GM12878 (cell line): ENCODE measurements at regions not wholly inside any gene's neighbourhood (a gene's known extent, or its start where the extent isn't known, plus 50 kb on each side); places are given as distances from the start of the nearest gene placed in this dataset.

Experiments used
- ATAC-seq: fragments of 200-7000 bp; cut with Tn5 transposase; 3 replicates; pipeline ENCODE4 v1.9.1; 2020; ENCODE audit warnings: mild to moderate bottlenecking, moderate library complexity
- BruUV-seq: library from RNA; stranded (reverse); fragments of 400-500 nt; replicated peaks from 2 replicates; lab custom pipeline; 2021; lab: Mats Ljungman, UMichigan
- CTCF ChIA-PET: fragments of 300-600 bp; sonication (Branson Sonifier 250); formaldehyde crosslinking; extraction: SDS; loops from one replicate; lab custom pipeline; 2021; ENCODE audit warnings: inconsistent platforms; lab: Yijun Ruan, JAX
- POLR2A ChIA-PET: fragments of 350-600 bp; formaldehyde crosslinking; extraction: SDS; loops from one replicate; lab custom pipeline; 2021; ENCODE audit warnings: inconsistent platforms; lab: Charles Lee
- RAD21 ChIA-PET: fragments of 300-600 bp; sonication (Branson Sonifier 250); formaldehyde crosslinking; loops from one replicate; lab custom pipeline; 2023; ENCODE audit warnings: antibody characterized with exemption; ENCODE audit not compliant: unreplicated experiment; lab: Charles Lee
- SMC1A ChIA-PET: fragments of 300-600 bp; sonication (Branson Sonifier 250); formaldehyde crosslinking; loops from one replicate; lab custom pipeline; 2023; ENCODE audit not compliant: unreplicated experiment, uncharacterized antibody; lab: Charles Lee
- DNase-seq: peaks from one replicate; pipeline ENCODE4 v3.0.0-alpha.2; 2011; ENCODE audit warnings: low read depth, low spot score
- FAIRE-seq: peaks from 3 replicates; lab custom pipeline; 2011; peaks lifted over from hg19 to GRCh38; lab: Jason Lieb, UNC
- H2AFZ ChIP-seq: 2 replicates; pipeline ENCODE4 v1.6.0; 2011; ENCODE audit warnings: low read depth, low read length, control low read depth; ENCODE audit not compliant: control insufficient read depth
- H3K27ac ChIP-seq: 2 replicates; pipeline ENCODE4 v1.5.1; 2011; ENCODE audit warnings: control low read depth; ENCODE audit not compliant: control insufficient read depth, insufficient read depth
- H3K27me3 ChIP-seq, 2 experiments: replicated peaks in 1 of 2; 2 replicates each; pipeline versions ENCODE4 v1.6.0 to v1.6.1; 2011; ENCODE audit warnings: low read length in 1 of 2; ENCODE audit not compliant: control insufficient read depth in 2 of 2, insufficient read depth in 2 of 2
- H3K36me3 ChIP-seq, 2 experiments: 2 replicates each; pipeline ENCODE4 v1.5.1; 2011; ENCODE audit warnings: low read length in 1 of 2; ENCODE audit not compliant: control insufficient read depth in 2 of 2, insufficient read depth in 2 of 2
- H3K4me1 ChIP-seq: 2 replicates; pipeline ENCODE4 v1.6.1; 2011; ENCODE audit warnings: mild to moderate bottlenecking, low read length, moderate library complexity, mixed read lengths; ENCODE audit not compliant: control insufficient read depth, insufficient read depth
- H3K4me2 ChIP-seq: 2 replicates; pipeline ENCODE4 v1.6.0; 2011; ENCODE audit warnings: control low read depth; ENCODE audit not compliant: control insufficient read depth, insufficient read depth
- H3K4me3 ChIP-seq: fragments of 200-600 bp; sonication (generic); 2 replicates; pipeline ENCODE4 v1.5.1; 2016
- H3K79me2 ChIP-seq: 2 replicates; pipeline ENCODE4 v1.6.0; 2011; ENCODE audit warnings: low read length; ENCODE audit not compliant: control insufficient read depth, insufficient read depth
- H3K9ac ChIP-seq: 2 replicates; pipeline ENCODE4 v1.8.0; 2011; ENCODE audit warnings: low read length, control low read depth, mixed read lengths; ENCODE audit not compliant: control insufficient read depth, insufficient read depth
- H3K9me3 ChIP-seq: replicated peaks from 3 replicates; pipeline ENCODE4 v1.5.1; 2011; ENCODE audit warnings: mild to moderate bottlenecking, low read length; ENCODE audit not compliant: control insufficient read depth, insufficient read depth
- H4K20me1 ChIP-seq: 2 replicates; pipeline ENCODE4 v1.6.0; 2011; ENCODE audit not compliant: control insufficient read depth, insufficient read depth
- POLR2A ChIP-seq: IDR thresholded peaks from 2 replicates; pipeline ENCODE4 v1.6.1; 2011; ENCODE audit warnings: low read depth, mild to moderate bottlenecking, low read length
- SMC3 ChIP-seq: IDR thresholded peaks from 2 replicates; pipeline ENCODE4 v1.6.1; 2011; ENCODE audit warnings: low read length, improper control_type of control experiment, borderline replicate concordance
- ZNF274 ChIP-seq: IDR thresholded peaks from one replicate; pipeline ENCODE4 v1.8.0; 2011; ENCODE audit not compliant: insufficient read length, insufficient read depth
- WGBS: methylation state at CpG from one replicate; pipeline ENCODE4 v1.1.6; 2016; ENCODE audit warnings: low lambda C conversion rate; ENCODE audit not compliant: insufficient replicate concordance, insufficient coverage; ENCODE audit errors: missing lambda C conversion rate; 5-methylcytosine and 5-hydroxymethylcytosine counted together
- in situ Hi-C: fragments of 300-500 bp; cut with MboI; formaldehyde crosslinking; loops from 9 replicates; pipeline ENCODE4 v1.14.3; 2018; ENCODE audit warnings: mixed read lengths
- intact Hi-C: fragments of 100-400 bp; cut with micrococcal nuclease; formaldehyde crosslinking; loops from one replicate; pipeline ENCODE4 v1.14.2; 2022; ENCODE audit not compliant: unreplicated experiment

GRCh38 chr14:101253948-101254347, 307.3 kb upstream of the DIO3 start:
- Histone ChIP-seq H3K4me3 (no peak overlapping the region), H3K4me2 (no peak overlapping the region), H3K9me3 (no peaks in the 10 kb centered on the region), H3K27me3 (no peaks in the 10 kb centered on the region), H3K9ac (no peak overlapping the region), H2AFZ (no peak overlapping the region), H3K79me2 (no peaks in the 10 kb centered on the region), H4K20me1 (no peaks in the 10 kb centered on the region), H3K27ac (no peak overlapping the region), H3K36me3 (no peaks in the 10 kb centered on the region)
- DNase-seq (no peak), ATAC-seq (no peak), FAIRE-seq (no peak)
- ChIA-PET RAD21 (no interaction called here), POLR2A (no interaction called here), SMC1A (no interaction called here)
- in situ Hi-C loops (no loop called here), intact Hi-C loops (no loop called here)
- no peak for TF ChIP-seq ZNF274
- TF ChIP-seq SMC3 = no peak
- TF ChIP-seq, all 136 proteins: peak for 0
- 18% methylated on average over 5 of the region's 5 CpGs for WGBS
- no peaks in the 10 kb centered on the region for H3K4me1 ChIP-seq
- CTCF ChIA-PET = no interaction called here
- BruUV-seq = no TSS peak

GRCh38 chr14:101254805-101255764, 306.2 kb upstream of the DIO3 start:
- H3K4me1 ChIP-seq = no peaks in the 10 kb centered on the region
- DNase-seq (no peak), ATAC-seq (no peak), FAIRE-seq (no peak)
- ChIA-PET POLR2A (no interaction called here), RAD21 (no interaction called here), CTCF (no interaction called here), SMC1A (no interaction called here)
- H4K20me1 ChIP-seq = no peaks in the 10 kb centered on the region
- no peaks in the 10 kb centered on the region for H3K36me3 ChIP-seq
- intact Hi-C loops (no loop called here), in situ Hi-C loops (no loop called here)
- H3K9ac ChIP-seq = no peak overlapping the region
- H3K9me3 ChIP-seq = no peaks in the 10 kb centered on the region
- no peak for TF ChIP-seq POLR2A
- no peak overlapping the region for H2AFZ ChIP-seq
- H3K27me3 ChIP-seq = no peaks in the 10 kb centered on the region
- H3K79me2 ChIP-seq = no peaks in the 10 kb centered on the region
- H3K27ac ChIP-seq = no peak overlapping the region
- 12% methylated on average over 17 of the region's 17 CpGs for WGBS
- H3K4me2 ChIP-seq = no peak overlapping the region
- H3K4me3 ChIP-seq = no peak overlapping the region
- no TSS peak for BruUV-seq
